NCI-H2029 (cell line): ENCODE measurements at regions not wholly inside any gene's neighbourhood (a gene's known extent, or its start where the extent isn't known, plus 50 kb on each side); places are given as distances from the start of the nearest gene placed in this dataset.

ENCODE experiments used
- DNase-seq: peaks from one replicate; lab custom pipeline; 2025; lab: John Stamatoyannopoulos, UW

- no peak for DNase-seq
Observed at GRCh38 chr22:48785792-48786678, 1041.6 kb downstream of the BRD1 start.

DNA sequence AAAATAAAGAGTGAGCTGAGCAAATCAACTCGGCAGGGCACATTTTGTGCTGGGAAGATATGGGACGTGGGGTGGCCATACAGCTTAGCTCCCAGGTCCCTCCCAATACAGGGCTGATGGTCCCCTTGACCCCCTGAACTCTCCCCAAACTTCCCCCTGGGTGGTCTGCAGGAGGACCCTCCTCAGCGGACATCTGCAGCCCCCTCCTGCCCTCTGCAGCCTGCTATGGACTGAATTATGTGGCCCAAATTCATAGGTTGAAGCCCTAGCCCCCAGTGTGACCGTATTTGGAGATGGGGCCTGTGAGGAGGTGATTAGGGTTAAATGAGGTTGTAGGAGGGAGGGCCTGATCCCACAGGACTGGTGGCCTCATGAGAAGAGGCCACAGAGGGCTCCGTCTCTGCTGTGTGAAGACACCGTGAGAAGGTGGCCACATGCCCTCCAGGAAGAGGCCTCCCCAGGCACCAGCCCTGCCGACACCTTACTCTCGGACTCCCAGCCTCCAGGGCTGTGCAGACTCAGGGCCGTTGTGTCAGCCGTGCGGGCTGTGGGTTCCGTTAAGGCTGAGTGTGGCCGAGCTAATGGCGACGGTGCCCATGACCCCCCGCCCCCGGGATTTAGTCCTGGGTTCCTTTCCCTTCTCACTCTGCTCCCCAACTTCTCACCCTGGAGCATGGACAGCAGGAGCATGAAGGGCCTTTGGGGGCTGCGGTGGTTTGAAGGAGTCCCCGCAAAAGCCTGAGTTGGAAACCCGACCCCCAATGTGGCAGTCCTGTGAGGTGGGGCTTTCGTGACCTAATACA lies 1042.8 kb downstream of the BRD1 start:
- DNase-seq, result no peak

- no peak for DNase-seq
Observed at GRCh38 chr22:48783821-48784266, 1043.8 kb downstream of the BRD1 start.

DNA sequence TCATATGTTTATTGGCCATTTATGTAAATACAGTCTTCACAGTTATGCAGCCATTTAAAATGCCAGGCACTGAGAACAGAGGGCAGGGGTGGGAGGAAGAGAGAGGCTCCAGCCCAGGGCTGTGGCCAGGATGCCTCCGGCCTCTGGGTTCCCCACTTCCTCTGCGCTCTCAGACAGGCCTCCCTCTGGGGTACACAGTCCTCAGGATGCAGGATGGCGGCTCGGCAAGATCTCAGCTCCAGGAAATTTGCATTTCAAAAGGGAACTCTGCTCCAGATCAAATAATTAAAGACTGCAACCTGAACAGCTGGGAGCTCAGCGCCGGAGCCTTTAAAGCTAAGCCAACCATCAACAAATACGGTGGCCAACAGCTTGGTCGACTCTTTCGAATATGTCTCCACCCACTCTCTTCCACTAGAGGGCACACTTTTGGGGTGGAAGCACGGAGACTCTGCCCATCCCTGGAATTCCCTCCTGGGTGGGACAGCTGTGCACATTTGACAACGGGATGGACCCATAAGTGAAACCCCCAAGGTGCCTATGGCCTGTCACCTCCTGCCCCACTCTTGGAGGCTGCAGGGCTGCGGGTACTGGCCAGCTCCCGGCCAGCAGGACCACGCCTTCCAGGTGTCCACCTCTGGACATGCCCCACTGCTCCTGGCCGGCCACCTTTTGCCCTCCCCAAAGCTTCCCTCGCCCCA lies 1044.7 kb downstream of the BRD1 start:
- no peak for DNase-seq

- no peak for DNase-seq
Observed at GRCh38 chr22:48782326-48782725, 1045.3 kb downstream of the BRD1 start.

DNA sequence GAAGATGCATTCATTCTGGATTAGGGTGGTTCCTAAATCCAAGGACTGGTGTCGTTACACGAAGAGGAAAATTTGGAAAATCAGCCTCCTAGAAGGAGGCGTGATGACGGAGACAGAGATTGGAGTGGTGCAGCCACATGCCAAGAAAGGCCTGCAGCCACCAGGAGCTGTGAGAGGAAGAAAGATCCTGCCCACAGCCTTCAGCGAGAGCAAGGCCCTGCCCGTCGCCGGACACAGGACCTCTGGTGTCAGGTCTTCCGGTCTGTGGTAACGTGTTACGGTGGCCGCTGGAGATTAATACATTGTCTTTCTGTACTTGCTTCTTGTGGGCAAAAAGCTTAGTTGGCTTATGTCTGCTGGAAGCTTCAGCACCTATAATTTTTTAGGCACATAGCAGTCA lies 1045.8 kb downstream of the BRD1 start:
- no peak for DNase-seq

GRCh38 chr22:48781391-48781790 lies 1046.3 kb downstream of the BRD1 start:
- DNase-seq, result no peak

DNA sequence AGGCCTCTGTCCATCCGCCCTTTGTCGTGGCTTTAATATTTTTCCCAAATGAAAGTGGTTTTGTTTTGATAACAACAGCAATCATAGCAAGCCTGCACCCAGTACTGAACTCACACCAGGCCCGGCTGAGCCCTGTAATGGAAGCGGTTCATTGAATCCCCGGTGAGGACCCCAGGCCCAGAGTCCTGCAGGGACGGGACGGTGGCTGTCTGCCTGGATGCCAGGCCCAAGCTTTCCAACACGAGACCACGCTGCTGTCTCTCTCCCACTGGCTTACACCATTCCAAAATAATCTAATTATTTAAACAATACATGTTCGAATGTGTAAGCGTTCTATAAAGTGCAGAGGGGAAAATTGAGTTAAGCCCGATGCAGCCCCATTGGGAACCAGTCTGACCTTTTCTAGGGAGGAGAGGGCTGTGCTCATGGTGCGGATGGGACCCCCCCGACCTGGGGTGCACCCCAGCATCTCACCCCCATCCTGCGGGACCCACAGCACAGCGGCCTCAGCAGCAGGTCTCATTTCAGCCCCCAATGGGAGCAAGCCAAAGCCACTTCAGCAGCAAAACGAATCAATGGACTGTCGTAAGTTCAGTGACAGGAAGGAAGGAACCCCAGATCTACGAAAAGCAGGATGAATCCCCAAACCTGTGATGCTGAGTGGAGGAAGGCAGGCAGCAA lies 1046.9 kb downstream of the BRD1 start:
- no peak for DNase-seq

DNA sequence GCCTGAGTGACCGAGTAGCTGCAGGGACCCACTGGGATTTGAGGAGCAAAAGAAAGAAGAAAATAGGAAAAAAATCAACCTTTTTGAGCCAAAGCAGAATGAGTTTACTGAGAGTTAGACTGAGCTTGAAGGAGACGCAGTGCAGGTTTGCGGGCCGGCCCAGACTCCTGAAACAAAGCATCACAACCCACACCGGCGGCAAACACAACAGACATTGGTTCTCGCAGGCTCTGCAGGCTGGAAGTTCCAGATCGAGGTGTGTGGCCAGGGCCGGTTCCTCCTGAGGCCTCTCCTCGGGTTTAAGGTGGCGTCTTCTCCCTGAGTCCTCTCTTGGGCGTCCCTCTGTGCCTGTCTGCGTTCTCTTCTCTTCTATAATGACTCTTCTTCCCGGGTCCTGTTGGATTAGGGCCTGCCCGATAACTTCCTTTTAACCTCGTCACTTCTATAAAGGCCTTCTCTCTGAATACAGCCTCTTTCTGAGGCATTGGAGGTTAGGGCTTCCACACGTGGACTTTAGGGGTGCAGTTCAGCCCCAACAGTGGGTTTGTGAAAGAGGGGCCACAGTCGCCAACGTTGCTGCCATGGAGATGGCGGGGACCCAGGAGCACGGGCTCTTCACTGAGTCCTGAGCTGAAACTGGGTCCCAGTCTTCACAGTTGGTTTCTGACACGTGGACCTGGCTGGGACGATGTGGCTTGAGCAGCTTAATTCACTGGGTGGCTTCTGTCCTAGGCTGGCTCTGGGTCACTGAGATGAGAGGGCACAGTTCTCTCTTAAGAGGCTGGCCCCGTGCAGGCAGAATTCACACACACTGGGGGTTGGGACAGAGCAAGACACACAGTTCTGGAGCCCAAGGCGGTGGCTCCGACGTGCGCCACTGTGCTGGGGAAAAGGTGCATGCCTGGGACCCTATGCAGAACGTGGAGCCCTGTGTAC lies 1047.7 kb downstream of the BRD1 start:
- DNase-seq, result no peak

DNA sequence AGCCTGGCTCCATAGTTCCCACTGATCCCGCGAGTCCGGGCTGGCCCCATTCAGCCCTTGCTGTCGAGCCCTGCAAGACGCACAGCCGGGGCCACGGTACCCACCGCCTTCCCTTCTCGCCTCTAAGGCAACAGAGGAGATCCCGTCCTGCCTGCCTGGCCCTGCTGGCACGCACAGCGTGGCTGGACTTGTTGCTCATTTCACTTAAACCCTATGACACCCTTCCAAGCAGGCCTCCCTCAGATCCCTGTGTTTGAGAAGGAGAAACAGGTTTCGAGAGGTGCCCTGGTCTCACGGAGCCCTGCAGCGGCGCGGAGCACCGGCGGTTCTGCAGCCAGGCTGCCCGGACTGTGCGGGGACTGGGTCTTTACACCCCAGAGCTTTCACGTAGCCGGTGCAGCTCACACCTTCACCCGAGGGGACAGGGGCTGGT lies 1048.4 kb downstream of the BRD1 start:
- no peak for DNase-seq

DNA sequence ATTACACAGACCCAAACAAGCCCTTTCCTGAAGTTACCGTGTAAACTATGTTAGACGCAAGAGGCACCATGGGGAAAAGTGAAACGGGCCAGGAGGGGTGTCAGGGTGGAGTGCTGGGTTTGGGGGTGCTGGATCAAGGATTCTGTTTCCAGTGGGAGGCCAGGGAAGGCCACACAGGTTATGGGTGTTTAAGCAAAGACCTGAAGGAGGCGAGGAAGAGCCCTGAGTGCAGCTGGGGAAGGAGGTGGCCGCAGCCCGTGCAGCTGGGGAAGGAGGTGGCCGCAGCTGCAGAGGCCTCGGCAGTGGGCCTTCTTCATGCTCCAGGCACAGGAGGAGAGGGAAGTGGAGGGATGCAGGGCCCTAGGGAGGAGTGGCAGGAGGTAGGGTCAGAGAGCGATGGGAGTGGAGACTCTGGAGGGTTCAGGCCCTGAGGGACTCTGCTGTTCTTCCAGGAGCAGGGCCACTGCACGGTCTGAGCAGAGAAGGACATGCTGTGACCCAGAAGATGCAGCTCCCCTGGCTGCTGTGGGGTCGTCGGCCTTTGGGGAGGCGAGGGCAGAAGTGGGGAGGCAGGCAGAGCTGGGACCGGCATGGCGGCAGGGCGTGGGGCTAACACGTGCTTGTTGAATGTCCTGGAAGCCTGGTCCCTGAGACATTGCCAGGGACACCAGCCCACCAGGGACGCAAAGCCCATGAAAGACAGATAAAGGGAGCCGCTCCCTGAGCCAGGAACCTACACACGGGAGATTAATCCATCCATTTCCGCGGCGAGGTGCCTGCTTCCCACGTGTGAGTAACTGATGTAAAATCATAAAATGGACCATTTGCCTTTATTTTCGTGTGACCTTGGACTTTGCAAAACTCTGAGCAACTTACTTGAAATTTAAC lies 1049.1 kb downstream of the BRD1 start:
- no peak for DNase-seq

DNA sequence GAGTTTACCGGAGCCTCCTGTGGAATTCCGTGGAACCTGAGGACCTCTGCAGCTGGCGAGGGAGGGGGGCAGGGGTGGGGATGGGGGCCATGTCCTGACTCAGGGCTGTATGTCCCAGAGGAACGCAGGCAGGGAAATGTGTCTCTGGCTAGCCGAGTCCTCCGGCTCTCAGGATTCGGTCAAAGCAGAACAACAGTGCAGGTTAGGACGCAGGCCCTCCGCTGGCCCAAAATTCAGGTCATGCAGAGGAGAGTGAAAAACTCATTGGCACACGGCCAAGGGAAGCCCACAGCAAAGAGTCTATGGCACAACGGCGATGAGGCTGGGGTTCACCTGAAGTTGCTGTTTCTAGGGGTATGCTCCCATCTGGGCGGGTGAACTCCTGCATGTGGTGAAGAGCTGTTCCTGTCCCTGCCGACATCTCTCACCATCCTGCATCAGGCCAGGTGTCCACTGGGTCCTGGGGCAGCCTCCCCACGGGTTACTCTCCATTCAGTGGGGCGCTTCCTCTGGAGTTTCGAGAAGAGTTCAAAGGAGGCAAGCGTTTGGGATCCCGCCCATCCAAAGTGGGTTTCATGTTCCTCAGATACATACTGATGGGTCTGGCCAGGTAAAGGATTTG lies 1055.3 kb downstream of the BRD1 start:
- DNase-seq, result no peak

DNA sequence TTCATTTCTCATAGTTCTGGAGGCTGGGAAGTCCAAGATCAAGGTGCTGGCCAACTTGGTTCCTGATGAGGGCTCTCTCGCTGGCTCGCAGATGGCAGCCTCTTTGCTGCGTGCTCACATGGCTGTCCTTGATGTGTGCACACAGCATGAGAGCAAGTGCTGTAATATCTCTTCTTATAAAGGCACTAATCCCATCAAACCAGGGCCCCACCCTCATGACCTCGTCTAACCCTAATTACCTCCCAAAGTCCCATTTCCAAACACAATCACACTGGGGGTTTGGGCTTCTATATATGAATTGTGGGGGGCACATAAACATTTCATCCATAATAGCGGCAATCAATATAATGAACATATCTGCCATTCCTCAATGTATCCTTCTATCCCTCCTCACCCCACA lies 1062.1 kb downstream of the BRD1 start:
- no peak for DNase-seq

DNA sequence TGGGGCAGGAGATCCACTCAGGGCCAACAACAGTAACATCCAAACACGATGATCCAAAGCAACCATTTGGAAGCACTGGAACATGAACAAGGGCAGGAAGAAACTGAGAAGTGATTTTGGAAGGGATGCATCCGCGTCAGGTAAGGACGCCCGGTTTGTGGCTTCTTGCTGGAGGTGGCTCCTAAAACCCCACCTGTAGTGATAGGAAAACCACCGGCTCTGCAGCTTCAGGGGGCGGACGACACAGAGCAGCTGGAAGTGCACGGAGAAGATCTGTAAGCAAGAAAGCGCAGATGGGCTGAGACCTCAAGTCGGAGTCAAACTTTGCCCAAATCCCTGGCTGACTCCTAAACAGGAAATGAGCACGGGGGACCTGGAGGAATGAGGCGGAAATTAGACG lies 1066.1 kb downstream of the BRD1 start:
- no peak for DNase-seq

DNA sequence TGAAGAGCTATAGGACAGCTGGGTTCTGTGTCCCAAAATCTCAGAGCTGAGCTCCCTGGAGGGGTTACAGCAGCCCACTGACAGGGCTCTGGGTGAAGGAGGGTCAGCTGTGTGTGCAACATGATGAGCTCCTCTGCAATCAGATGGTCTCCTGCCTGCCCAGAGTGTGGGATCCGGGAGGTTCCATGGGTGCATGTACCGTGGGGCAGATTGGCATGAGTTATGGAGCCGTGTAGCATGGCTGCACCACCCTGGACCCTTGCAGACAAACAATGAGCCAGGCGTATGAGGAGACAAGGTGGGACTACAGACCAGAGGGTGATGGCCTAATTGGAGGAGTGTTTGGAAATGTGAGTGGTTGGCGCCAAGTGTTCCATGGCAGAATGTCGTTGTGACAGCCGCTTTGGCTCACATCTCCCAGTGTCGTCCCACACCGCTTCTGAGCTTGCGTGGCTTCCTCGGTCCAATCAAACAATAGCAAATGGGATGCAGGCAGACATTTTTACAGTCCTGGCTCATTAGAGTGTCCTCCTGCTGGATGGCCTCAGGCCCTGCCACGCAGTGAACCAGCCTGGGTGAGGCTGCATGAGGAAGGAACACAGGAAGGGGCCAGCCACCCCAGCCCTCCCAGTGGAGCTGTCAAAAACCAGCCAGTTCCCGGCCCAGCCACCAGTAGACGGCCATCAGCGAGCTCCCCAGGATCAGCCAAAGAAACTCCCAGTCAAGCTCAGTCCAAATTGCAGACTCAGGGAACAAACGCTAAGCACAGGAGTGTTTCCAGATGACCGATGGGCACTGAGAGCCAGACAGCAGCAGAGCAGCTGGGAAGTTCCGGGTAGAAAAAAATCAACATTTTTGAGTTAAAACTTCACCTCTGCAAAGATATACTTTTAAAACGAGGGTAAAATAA lies 1066.9 kb downstream of the BRD1 start:
- no peak for DNase-seq

GRCh38 chr22:48758881-48759875 lies 1068.5 kb downstream of the BRD1 start:
- no peak for DNase-seq

- peak; percentile 36 for DNase-seq
Observed at GRCh38 chr22:48757985-48758561, 1069.6 kb downstream of the BRD1 start.
